GM21447 (cell line): ENCODE measurements at regions not wholly inside any gene's neighbourhood (a gene's known extent, or its start where the extent isn't known, plus 50 kb on each side); places are given as distances from the start of the nearest gene placed in this dataset.

Experiments used
- ATAC-seq: cut with Tn5 transposase; IDR thresholded peaks from one replicate; pipeline ENCODE4 v1.9.1; 2021; ENCODE audit not compliant: unreplicated experiment

- no peak for ATAC-seq
These were observed 1239.0 kb downstream of the SLC16A7 start for GRCh38 chr12:60834806-60835205.

- ATAC-seq = no peak
These were observed 1240.8 kb downstream of the SLC16A7 start for GRCh38 chr12:60836651-60837050.

- no peak for ATAC-seq
These were observed 1246.4 kb downstream of the SLC16A7 start for GRCh38 chr12:60842181-60842580.

- no peak for ATAC-seq
These were observed 1248.3 kb downstream of the SLC16A7 start for GRCh38 chr12:60844101-60844500.

GRCh38 chr12:60844875-60845274 is 1249.0 kb downstream of the SLC16A7 start:
- no peak for ATAC-seq

- no peak for ATAC-seq
These were observed 1249.9 kb downstream of the SLC16A7 start for GRCh38 chr12:60845696-60846095.

DNA sequence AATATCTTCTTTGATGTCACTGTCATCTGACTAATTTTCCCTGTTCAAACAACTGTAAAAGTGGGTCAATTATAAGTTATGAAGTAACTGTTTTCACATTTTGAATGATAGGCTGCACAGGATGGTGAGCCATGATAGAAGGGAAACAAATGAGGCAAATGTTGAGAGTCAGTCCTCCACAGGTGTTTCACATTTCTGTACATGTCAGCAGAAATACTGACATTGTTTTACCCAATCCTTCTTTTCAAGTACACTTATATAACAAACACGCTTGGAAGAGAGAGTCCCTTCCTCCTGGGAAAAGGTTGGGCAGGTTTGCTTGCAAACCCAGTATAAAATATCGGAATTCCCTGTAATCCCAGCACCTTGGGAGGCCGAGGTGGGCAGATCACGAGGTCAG is 1251.5 kb downstream of the SLC16A7 start:
- ATAC-seq = no peak

DNA sequence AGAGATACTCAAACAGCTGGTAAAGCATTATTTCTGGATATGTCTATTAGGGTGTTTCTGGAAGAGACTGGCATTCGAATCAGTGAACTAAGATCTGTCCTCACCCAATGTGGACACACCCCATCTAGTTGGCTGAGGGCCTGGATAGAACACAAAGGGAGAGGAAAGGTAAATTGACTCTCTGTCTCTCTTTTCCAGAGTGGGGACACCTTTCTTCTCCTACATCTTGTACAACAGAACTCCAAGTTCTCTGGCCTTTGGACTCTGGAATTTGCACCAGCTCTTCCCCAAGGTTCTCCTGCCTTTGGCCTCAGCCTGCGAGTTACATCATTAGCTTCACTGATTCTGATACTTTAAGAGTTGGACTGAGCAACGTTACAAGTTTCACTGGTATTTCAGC is 1253.9 kb downstream of the SLC16A7 start:
- no peak for ATAC-seq

- no peak for ATAC-seq
These were observed 1257.6 kb downstream of the SLC16A7 start for GRCh38 chr12:60853407-60853806.

DNA sequence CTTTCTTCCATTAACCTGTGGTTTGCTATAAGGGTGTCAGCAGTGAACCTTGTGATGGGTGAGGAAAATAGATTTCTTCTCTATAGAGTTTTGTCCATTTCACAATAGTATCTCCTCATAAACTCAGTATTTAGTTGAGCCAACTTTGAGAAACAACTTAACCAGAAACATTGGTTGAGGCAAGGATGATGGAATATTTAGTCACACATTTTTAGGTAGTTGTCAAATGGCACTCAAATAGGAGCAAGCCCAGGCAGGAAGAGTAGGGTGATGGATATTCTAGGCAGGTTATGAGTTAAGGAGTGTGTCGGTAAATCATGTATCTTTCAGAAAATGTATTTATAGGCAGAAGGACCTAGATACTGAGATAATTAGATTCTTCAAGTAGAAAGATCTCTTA is 1267.6 kb downstream of the SLC16A7 start:
- no peak for ATAC-seq

GRCh38 chr12:60872219-60872618 is 1276.4 kb downstream of the SLC16A7 start:
- no peak for ATAC-seq

DNA sequence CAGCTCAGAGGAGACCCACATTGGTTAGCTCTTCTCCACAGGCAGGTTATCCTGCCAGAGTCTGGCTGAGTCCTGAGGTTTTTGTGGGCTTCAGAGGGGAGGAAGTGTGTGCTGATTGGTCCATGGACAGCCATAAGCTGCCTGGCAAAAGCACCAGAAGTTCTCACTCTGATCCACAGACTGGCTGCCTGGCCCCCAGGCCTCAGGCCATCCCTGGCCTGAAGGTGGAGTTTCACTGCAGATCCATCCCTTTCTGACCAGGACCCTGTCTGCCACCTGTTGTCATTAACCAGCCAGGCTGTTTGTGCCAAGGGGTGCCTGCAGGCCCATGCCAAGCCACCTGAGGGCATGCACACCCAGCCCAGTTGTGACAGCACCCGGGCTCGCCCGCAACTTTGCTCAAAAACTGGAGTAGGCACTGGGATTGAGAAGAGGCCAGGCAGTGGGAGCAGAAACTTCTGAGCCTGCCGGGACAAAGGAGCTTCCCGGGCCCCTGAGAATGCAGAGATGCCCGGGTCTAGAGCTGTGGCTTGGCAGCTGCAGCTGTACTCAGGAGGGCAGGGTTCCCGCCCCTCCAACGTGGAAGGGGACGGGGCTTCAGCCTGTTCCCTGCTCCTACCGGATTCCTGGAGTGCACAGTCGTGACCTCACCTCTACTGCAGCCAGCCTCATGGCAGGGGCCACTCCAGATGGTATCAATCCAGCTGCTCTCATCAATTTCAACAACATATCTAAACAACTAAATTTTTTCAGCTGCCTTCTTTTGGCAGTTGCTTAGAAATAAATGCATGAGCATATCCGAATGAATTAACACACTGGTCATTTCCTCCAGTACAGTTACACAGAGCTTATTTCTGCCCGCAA is 1277.3 kb downstream of the SLC16A7 start:
- ATAC-seq = no peak

- ATAC-seq = no peak
These were observed 1278.3 kb downstream of the SLC16A7 start for GRCh38 chr12:60874091-60874490.

- ATAC-seq = no peak
These were observed 1325.1 kb downstream of the SLC16A7 start for GRCh38 chr12:60920841-60921495.

DNA sequence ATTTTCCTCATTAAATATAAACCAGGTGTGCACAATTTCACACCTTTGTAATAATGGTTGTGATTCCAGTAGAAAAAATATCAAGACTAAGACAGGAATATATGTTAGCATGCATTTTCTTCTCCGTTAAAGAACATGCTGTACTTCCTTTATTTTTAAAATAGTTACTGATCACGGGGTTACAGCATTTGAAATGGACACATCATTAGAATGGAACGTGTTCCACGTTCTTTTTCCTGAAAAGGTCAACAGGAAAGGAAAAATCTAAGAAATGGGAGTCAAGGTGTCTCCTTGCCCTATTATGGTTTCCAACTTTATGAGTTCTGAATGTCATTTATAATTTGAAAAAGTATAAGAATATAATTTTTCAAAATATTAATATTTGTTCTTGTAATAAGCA is 1325.7 kb downstream of the SLC16A7 start:
- no peak for ATAC-seq

DNA sequence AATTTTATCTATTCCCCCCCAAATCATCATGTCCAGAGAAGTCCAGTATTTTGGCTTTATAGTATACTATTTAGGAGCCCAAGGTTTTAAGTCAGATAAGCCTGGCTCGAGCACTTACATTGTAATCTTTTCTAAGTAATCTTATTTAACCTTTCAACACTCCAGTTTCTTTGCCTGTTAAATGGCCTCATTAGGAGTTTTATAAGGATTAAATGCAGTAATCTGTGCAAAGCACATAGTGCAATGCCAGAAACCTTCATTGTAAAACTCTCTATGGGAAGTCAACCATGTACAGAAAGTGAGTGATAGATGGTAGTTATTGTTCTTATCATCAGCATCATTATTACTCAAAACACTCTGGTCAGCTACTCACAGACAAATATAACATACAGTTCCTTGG is 1330.4 kb downstream of the SLC16A7 start:
- no peak for ATAC-seq

DNA sequence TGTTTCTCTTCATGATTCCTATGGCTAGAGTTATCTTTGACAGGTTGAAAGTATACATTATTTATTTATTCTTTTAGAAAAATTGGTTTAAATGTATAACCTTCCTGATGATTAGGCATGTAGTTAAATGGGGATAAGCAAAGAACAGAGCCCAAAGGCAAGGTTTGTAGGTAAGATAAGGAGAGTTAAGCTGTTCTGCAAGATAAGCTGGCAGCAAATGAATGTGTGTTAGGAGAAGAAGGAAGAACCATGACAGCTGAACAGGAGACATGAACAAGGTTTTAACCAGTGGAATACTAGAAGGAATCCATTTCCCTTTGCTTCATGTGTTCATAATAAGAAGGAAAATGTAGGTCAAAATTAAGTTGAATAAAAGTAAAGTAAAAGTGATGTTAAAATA is 1330.1 kb upstream of the USP15 start:
- ATAC-seq = no peak

DNA sequence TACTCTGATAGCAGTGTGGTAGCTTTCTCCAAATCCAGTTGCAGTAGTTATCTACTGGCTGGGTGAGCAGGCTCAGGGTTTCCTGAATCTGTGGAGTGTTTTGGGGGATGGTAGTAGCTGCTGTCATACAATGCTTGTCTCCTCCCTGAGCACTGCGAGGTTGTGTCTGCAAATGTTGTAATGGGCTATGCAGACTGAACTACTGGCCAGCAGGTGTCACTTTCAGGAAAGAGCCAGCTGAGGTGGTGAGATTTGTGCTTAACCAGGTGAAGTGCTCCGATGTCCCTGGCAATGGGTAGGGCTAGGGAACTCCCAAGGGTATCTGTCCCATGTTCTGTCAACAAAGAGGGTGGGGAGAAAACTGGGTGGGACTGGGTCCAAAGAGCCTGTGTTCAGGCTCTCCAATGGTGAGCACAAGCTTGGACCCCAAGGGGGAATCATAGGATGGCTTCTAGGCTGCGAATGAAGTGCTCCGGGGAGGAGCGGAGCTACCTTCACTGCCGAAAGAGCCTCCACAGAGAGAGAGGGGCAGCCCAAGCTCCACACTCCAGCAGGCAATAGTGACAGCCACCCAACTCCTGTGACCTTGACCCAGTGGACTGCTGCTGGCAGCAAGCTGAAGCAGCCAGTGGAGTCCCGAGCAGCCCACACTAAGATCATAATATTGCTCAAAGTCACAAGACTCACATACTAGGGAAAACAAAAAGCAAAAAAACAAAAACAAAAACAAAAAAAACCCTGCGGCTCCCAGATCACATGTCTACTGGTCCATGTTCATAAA is 1324.0 kb upstream of the USP15 start:
- ATAC-seq = no peak

GRCh38 chr12:60947533-60947932 is 1312.7 kb upstream of the USP15 start:
- no peak for ATAC-seq

- ATAC-seq = no peak
These were observed 1293.1 kb upstream of the USP15 start for GRCh38 chr12:60967128-60967527.

DNA sequence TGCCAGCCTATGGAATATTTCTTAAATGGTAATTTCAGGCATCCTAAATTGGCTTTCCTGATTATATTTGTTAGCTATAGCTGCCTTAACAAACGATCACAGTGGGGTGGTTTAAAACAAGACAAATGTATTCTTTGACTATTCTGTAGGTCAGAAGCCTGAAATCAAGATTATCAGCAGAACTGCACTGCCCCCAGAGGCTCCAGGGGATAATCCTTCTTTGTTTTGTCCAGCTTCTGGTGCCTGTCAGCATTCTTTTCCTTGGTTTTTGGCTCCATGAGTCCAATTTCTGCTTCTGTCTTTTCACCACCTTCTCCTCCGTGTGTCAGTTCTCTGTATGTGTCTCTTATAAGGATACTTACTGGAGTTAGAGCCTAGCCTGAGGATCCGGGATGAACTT is 1282.2 kb upstream of the USP15 start:
- no peak for ATAC-seq

DNA sequence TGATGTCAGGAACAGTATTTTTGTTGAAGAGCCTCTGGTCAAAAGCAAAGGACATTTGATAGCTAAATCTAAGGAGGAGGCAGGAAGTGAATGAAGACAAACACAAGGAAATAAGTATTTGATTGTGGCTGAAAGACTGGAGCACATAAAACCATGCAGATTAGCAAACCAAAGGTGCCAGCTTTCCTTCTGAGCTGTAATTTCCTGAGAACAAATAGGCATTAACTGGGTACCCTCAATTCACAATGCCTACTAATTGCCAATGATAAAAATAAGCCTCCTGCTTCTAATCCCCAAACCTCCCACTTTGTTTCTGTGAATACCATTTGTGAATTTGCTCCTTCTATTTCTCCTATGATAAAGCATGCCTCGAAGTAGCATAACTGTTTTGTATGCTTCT is 1279.6 kb upstream of the USP15 start:
- no peak for ATAC-seq
